Transverse colon (tissue), 4 donors: ENCODE measurements at regions not wholly inside any gene's neighbourhood (a gene's known extent, or its start where the extent isn't known, plus 50 kb on each side); places are given as distances from the start of the nearest gene placed in this dataset.

Experiments used
- EP300 ChIP-seq: sonication (generic); formaldehyde crosslinking; IDR thresholded peaks from one replicate; pipeline ENCODE4 v1.6.1; 2017; ENCODE audit warnings: antibody characterized with exemption, low read depth
- POLR2AphosphoS5 ChIP-seq, 3 donors: sonication (generic); formaldehyde crosslinking; IDR thresholded peaks; one replicate each; pipeline ENCODE4 v1.6.1; 2016; ENCODE audit warnings: antibody characterized with exemption in 3 of 3
- TF ChIP-seq, protein P1 (sequence below), 5 experiments: fragments of 200-600 bp in 3 of 5; fragments of 450-650 bp in 2 of 5; sonication (generic) in 3 of 5; IDR thresholded peaks; 1 replicate in 2 of 5; 2 replicates in 3 of 5; pipeline ENCODE4 v1.5.1; 2016 to 2017; ENCODE audit warnings: antibody characterized with exemption in 5 of 5, inconsistent platforms in 3 of 5, mild to moderate bottlenecking in 2 of 5, moderate library complexity in 1 of 5

DNA sequence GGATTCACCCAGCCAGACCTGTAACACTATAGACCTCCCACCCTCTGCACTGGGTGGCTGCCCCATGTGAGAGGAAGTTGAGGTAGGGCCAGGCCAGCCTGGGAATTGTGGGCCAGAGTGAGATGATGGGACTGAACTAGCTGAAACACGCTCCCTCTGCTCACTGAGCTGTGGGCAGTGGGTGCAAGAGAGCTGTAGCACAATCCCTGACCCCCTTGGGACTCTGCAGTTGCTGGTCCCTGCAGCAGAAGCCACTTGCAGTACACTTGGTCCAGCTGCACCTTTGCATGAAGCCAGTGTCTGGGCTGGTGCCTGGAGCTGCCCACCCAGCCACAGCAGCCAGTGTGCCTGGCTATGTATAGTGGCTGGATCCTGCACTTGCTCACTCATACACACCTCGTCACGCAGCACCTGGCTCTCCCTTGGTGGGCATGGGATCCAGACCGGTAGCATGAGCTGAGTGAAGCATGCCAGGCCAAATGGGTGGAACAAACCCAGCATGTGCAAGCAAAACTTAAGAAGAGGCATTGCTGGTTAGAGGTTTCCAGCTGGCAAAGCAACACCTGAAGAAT is 805.7 kb upstream of the GBE1 start:
- TF ChIP-seq POLR2AphosphoS5 (IDR thresholded peaks at IDR 0.05) (no peak), EP300 (no peak)
- TF ChIP-seq, protein P1, sequence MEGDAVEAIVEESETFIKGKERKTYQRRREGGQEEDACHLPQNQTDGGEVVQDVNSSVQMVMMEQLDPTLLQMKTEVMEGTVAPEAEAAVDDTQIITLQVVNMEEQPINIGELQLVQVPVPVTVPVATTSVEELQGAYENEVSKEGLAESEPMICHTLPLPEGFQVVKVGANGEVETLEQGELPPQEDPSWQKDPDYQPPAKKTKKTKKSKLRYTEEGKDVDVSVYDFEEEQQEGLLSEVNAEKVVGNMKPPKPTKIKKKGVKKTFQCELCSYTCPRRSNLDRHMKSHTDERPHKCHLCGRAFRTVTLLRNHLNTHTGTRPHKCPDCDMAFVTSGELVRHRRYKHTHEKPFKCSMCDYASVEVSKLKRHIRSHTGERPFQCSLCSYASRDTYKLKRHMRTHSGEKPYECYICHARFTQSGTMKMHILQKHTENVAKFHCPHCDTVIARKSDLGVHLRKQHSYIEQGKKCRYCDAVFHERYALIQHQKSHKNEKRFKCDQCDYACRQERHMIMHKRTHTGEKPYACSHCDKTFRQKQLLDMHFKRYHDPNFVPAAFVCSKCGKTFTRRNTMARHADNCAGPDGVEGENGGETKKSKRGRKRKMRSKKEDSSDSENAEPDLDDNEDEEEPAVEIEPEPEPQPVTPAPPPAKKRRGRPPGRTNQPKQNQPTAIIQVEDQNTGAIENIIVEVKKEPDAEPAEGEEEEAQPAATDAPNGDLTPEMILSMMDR (IDR thresholded peaks at IDR 0.05) = no peak
